ENCODE measurements at regions not wholly inside any gene's neighbourhood (a gene's known extent, or its start where the extent isn't known, plus 50 kb on each side); places are given as distances from the start of the nearest gene placed in this dataset.

DNA sequence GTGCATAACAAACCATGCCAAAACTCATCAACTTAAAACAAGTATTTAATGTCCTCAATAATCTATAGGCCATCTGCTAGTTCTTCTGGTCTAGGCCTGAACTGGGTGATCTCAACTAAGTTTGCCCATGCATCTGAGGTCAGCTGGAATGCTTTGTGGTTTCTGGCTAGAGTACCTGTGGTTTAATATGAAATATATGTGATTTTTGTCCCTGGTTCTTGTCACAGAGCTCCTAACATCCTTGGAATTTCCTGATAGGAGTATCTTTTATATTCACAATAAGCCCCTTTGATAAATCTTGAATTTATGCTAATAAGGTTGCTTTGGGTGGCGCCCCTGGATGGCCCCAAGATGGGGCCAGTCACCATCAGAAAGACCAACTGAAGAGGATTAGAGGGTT, 535.9 kb downstream of the DNAH5 start:
- ATAC-seq (ENCODE audit: insufficient number of reproducible peaks, low FRiP score, low read depth) (no peak), DNase-seq (ENCODE audit: low spot score) (no peak)
- H3K27me3 ChIP-seq (replicated peaks; ENCODE audit: insufficient read depth): no peaks in the 10 kb centered on the region
- no peak overlapping the region for H3K27ac ChIP-seq
- TF ChIP-seq, protein P1, sequence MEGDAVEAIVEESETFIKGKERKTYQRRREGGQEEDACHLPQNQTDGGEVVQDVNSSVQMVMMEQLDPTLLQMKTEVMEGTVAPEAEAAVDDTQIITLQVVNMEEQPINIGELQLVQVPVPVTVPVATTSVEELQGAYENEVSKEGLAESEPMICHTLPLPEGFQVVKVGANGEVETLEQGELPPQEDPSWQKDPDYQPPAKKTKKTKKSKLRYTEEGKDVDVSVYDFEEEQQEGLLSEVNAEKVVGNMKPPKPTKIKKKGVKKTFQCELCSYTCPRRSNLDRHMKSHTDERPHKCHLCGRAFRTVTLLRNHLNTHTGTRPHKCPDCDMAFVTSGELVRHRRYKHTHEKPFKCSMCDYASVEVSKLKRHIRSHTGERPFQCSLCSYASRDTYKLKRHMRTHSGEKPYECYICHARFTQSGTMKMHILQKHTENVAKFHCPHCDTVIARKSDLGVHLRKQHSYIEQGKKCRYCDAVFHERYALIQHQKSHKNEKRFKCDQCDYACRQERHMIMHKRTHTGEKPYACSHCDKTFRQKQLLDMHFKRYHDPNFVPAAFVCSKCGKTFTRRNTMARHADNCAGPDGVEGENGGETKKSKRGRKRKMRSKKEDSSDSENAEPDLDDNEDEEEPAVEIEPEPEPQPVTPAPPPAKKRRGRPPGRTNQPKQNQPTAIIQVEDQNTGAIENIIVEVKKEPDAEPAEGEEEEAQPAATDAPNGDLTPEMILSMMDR (IDR thresholded peaks at IDR 0.05): no peak
- H3K4me3 ChIP-seq: no peak overlapping the region
- H3K9me3 ChIP-seq: no peaks in the 10 kb centered on the region
- H3K4me1 ChIP-seq (ENCODE audit: control insufficient read depth in 1 of 2, low read depth in 2 of 2): no peaks in the 10 kb centered on the region
- H3K36me3 ChIP-seq: no peaks in the 10 kb centered on the region

DNA sequence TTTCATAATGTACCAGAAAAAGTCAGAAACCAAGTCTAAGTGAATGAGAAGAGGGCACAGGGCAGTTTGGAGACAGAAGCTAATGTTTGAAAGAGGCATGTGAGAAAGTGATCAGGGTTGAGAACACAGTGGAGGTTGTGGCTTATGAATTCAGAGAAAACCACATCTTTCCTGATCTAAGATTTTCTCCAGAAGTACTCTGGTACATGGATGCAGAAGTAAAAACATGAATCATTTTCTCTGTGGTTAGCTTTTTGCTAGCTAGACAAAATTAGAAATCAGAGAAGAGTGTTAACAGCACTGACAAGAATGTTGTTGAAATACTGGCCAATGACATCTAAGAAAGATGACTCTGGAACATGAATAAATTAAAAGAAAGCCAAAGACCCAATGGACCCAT, 541.1 kb downstream of the DNAH5 start:
- Histone ChIP-seq H3K4me3 (no peak overlapping the region), H3K27me3 (replicated peaks; ENCODE audit: insufficient read depth) (no peaks in the 10 kb centered on the region), H3K36me3 (no peaks in the 10 kb centered on the region), H3K4me1 (ENCODE audit: control insufficient read depth in 1 of 2, low read depth in 2 of 2) (no peaks in the 10 kb centered on the region), H3K27ac (no peak overlapping the region), H3K9me3 (no peaks in the 10 kb centered on the region)
- no peak for ATAC-seq (ENCODE audit: insufficient number of reproducible peaks, low FRiP score, low read depth)
- DNase-seq (ENCODE audit: low spot score): no peak
- TF ChIP-seq, protein P1 (IDR thresholded peaks at IDR 0.05): no peak

DNA sequence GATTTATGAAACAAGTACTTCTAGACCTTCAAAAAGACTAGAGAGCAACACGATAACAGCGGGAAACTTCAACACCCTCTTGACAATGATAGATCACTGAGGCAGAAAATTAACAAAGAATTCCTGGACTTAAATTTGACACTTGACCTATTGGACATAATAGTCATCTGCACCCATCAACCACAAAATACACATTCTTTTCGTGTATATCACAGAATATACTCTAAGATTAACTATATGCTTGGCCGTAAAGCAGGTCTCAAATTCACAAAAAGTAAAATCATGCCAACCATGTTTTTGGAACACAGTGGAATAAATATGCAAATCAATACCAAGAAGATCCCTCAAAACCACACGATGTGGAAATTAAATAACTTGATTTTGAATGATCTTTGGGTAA, 559.4 kb downstream of the DNAH5 start:
- Histone ChIP-seq H3K27me3 (replicated peaks; ENCODE audit: insufficient read depth) (no peaks in the 10 kb centered on the region), H3K27ac (no peak overlapping the region), H3K36me3 (no peaks in the 10 kb centered on the region), H3K4me3 (no peak overlapping the region), H3K9me3 (no peaks in the 10 kb centered on the region), H3K4me1 (ENCODE audit: control insufficient read depth in 1 of 2, low read depth in 2 of 2) (no peaks in the 10 kb centered on the region)
- ATAC-seq (ENCODE audit: insufficient number of reproducible peaks, low FRiP score, low read depth) (no peak), DNase-seq (ENCODE audit: low spot score) (no peak)
- TF ChIP-seq, protein P1 (IDR thresholded peaks at IDR 0.05): no peak

GRCh38 chr5:13382232-13382631, 562.3 kb downstream of the DNAH5 start:
- ATAC-seq (ENCODE audit: insufficient number of reproducible peaks, low FRiP score, low read depth): no peak
- TF ChIP-seq, protein P1 (IDR thresholded peaks at IDR 0.05): no peak

DNA sequence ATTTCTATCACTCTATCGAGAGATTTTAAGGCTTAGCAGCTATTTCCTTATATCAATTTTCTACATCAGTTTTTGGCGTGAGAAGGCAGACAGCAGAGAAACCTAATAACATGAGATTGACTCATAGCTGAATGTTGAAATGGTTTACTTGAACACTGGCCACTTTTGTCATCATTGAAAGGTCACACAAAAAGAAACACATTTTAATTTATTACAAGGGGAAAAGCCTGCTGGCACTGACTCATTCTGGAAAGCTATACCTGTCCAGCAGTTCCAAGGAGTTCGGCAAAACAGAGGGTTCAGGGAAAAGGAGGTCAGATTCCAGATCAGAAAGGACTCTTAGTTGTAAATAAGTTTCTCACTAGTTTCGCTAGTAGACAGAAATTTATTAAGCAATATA, 566.4 kb downstream of the DNAH5 start:
- no peaks in the 10 kb centered on the region for H3K27me3 ChIP-seq (replicated peaks; ENCODE audit: insufficient read depth)
- H3K9me3 ChIP-seq: no peaks in the 10 kb centered on the region
- H3K4me1 ChIP-seq (ENCODE audit: control insufficient read depth in 1 of 2, low read depth in 2 of 2): no peaks in the 10 kb centered on the region
- no peaks in the 10 kb centered on the region for H3K36me3 ChIP-seq
- DNase-seq (ENCODE audit: low spot score) (no peak), ATAC-seq (ENCODE audit: insufficient number of reproducible peaks, low FRiP score, low read depth) (no peak)
- TF ChIP-seq, protein P1 (IDR thresholded peaks at IDR 0.05): no peak
- no peak overlapping the region for H3K27ac ChIP-seq
- H3K4me3 ChIP-seq: no peak overlapping the region

More at GRCh38 chr5:13382232-13382631, 562.3 kb downstream of the DNAH5 start:
- Histone ChIP-seq H3K27me3 (replicated peaks; ENCODE audit: insufficient read depth) (no peaks in the 10 kb centered on the region), H3K27ac (no peak overlapping the region), H3K36me3 (no peaks in the 10 kb centered on the region), H3K9me3 (no peaks in the 10 kb centered on the region), H3K4me1 (ENCODE audit: control insufficient read depth in 1 of 2, low read depth in 2 of 2) (no peaks in the 10 kb centered on the region), H3K4me3 (no peak overlapping the region)
- DNase-seq (ENCODE audit: low spot score): no peak

All from thoracic aorta (tissue), 2 donors.